Esophagus muscularis mucosa (tissue), 4 donors: ENCODE measurements at regions not wholly inside any gene's neighbourhood (a gene's known extent, or its start where the extent isn't known, plus 50 kb on each side); places are given as distances from the start of the nearest gene placed in this dataset.

ENCODE experiments used
- DNase-seq: peaks from one replicate; pipeline ENCODE4 v3.0.0-alpha.2; 2017; ENCODE audit errors: extremely low spot score
- H3K27ac ChIP-seq, 4 donors: fragments of 200-600 bp; sonication (generic); replicated peaks in 1 of 4; 1 replicate in 3 of 4; 2 replicates in 1 of 4; pipeline ENCODE4 v1.5.1; 2016 to 2019; ENCODE audit warnings: mild to moderate bottlenecking in 1 of 4
- H3K27me3 ChIP-seq, 4 donors: fragments of 200-600 bp; sonication (generic); one replicate each; pipeline versions ENCODE4 v1.5.1 to v1.6.0; 2016 to 2019
- H3K36me3 ChIP-seq, 4 donors: fragments of 200-600 bp; sonication (generic); one replicate each; pipeline ENCODE4 v1.5.1; 2016 to 2019
- H3K4me1 ChIP-seq, 4 donors: fragments of 200-600 bp; sonication (generic); one replicate each; pipeline ENCODE4 v1.5.1; 2016 to 2019
- H3K4me3 ChIP-seq, 4 donors: fragments of 200-600 bp; sonication (generic); 1 replicate in 2 of 4; 2 replicates in 2 of 4; pipeline ENCODE4 v1.5.1; 2016 to 2019; ENCODE audit warnings: mild to moderate bottlenecking in 4 of 4, moderate library complexity in 1 of 4
- H3K9me3 ChIP-seq, 4 donors: fragments of 200-600 bp; sonication (generic); 1 replicate in 3 of 4; 2 replicates in 1 of 4; pipeline ENCODE4 v1.5.1; 2016 to 2019
- CTCF ChIP-seq, 3 experiments: fragments of 200-600 bp in 2 of 3; fragments of 450-650 bp in 1 of 3; sonication (generic) in 2 of 3; IDR thresholded peaks; one replicate each; pipeline ENCODE4 v1.5.1; 2017 to 2019; ENCODE audit warnings: antibody characterized with exemption in 3 of 3, mild to moderate bottlenecking in 2 of 3, moderate library complexity in 1 of 3
- EP300 ChIP-seq: sonication (generic); formaldehyde crosslinking; IDR thresholded peaks from one replicate; pipeline ENCODE4 v1.6.1; 2017; ENCODE audit warnings: antibody characterized with exemption
- POLR2A ChIP-seq: fragments of 450-650 bp; IDR thresholded peaks from one replicate; pipeline ENCODE4 v1.6.1; 2017; ENCODE audit warnings: antibody characterized with exemption, moderate library complexity, mild to moderate bottlenecking, low read depth
- POLR2AphosphoS5 ChIP-seq, 2 donors: sonication (generic); formaldehyde crosslinking; IDR thresholded peaks; one replicate each; pipeline ENCODE4 v1.6.1; 2017; ENCODE audit warnings: antibody characterized with exemption in 2 of 2
- WGBS: methylation state at CpG from one replicate; pipeline ENCODE4 v1.1.5; 2018; 5-methylcytosine and 5-hydroxymethylcytosine counted together
- intact Hi-C: fragments of 100-400 bp; cut with DNase I; formaldehyde crosslinking; loops from one replicate; pipeline ENCODE4 v1.15.1; 2023

DNA sequence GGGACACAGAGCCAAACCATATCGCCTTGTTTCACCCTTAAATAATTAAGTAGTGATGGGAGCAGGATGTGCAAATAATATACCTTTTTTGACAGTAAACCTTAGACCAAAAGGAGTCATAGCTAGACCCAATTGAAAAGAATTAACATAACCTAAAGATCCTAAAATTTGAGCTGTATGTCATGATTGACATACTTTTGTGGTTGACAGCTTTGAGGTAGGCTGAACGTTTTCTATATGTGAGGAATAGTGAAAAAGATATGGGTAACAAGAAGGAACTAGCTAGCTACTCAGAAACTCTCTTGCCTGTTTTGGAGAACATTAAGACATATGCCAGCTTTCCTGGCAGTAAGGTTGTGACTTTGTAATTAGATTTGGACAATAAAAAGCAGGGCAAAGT is 320.6 kb downstream of the KCNC2 start:
- H3K4me3 ChIP-seq = no peak overlapping the region
- intact Hi-C loops = no loop called here
- peaks cover 0 to 15% (median 5%) of the 10 kb centered on the region in 4 donors for H3K4me1 ChIP-seq
- no peaks in the 10 kb centered on the region for H3K9me3 ChIP-seq
- no peak overlapping the region for H3K27ac ChIP-seq
- 77% methylated on average over 2 of the region's 2 CpGs for WGBS
- no peak for DNase-seq
- TF ChIP-seq CTCF (IDR thresholded peaks at IDR 0.05) = no peak
- TF ChIP-seq POLR2AphosphoS5 (IDR thresholded peaks at IDR 0.05) = no peak
- TF ChIP-seq POLR2A = no peak
- TF ChIP-seq EP300 = no peak
- no peaks in the 10 kb centered on the region for H3K36me3 ChIP-seq
- H3K27me3 ChIP-seq = no peaks in the 10 kb centered on the region

GRCh38 chr12:74889563-74890236 is 319.9 kb downstream of the KCNC2 start:
- Histone ChIP-seq H3K27me3 (no peaks in the 10 kb centered on the region), H3K4me1 (peaks cover 0 to 15% (median 5%) of the 10 kb centered on the region in 4 donors), H3K36me3 (no peaks in the 10 kb centered on the region), H3K9me3 (no peaks in the 10 kb centered on the region), H3K4me3 (no peak overlapping the region), H3K27ac (no peak overlapping the region)
- DNase-seq = no peak
- WGBS = 57% methylated on average over 3 of the region's 3 CpGs
- intact Hi-C loops = no loop called here
- TF ChIP-seq EP300 (no peak), POLR2A (no peak), POLR2AphosphoS5 (IDR thresholded peaks at IDR 0.05) (no peak), CTCF (IDR thresholded peaks at IDR 0.05) (no peak)

DNA sequence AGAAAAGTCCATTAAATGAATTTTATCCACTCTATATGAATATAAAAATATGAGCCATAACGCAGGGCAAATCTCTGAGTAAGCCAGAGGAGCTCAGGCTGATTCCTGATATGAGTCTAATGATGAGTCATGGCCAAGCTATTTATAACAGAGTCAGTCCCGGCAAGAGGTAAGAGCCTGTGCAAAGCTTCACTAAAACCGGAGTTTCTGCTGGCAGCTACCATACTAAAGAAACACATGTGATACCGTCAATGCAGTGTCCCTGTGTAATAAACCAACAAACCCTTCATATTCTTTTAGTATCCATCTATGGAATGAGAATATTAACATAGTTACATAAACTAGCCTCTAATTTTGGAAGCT is 319.4 kb downstream of the KCNC2 start:
- Histone ChIP-seq H3K27ac (no peak overlapping the region), H3K27me3 (no peaks in the 10 kb centered on the region), H3K9me3 (no peaks in the 10 kb centered on the region), H3K4me3 (no peak overlapping the region), H3K36me3 (no peaks in the 10 kb centered on the region), H3K4me1 (peaks cover 0 to 15% (median 5%) of the 10 kb centered on the region in 4 donors)
- no peak for DNase-seq
- intact Hi-C loops = no loop called here
- WGBS = 19% methylated on average over 4 of the region's 4 CpGs
- TF ChIP-seq POLR2AphosphoS5 (IDR thresholded peaks at IDR 0.05) (no peak), EP300 (no peak), CTCF (IDR thresholded peaks at IDR 0.05) (no peak), POLR2A (no peak)

GRCh38 chr12:74891083-74891668 is 318.5 kb downstream of the KCNC2 start:
- TF ChIP-seq EP300 (no peak), POLR2AphosphoS5 (IDR thresholded peaks at IDR 0.05) (no peak), CTCF (IDR thresholded peaks at IDR 0.05) (no peak), POLR2A (no peak)
- 76% methylated on average over 1 of the region's 1 CpG for WGBS
- Histone ChIP-seq H3K27me3 (no peaks in the 10 kb centered on the region), H3K27ac (no peak overlapping the region), H3K4me1 (peaks cover 0 to 15% (median 5%) of the 10 kb centered on the region in 4 donors), H3K9me3 (no peaks in the 10 kb centered on the region), H3K36me3 (no peaks in the 10 kb centered on the region), H3K4me3 (no peak overlapping the region)
- intact Hi-C loops = no loop called here
- DNase-seq = no peak
